B cell (primary cell): ENCODE measurements at regions not wholly inside any gene's neighbourhood (a gene's known extent, or its start where the extent isn't known, plus 50 kb on each side); places are given as distances from the start of the nearest gene placed in this dataset.

Experiments
- ATAC-seq: fragments of 200-7000 bp; cut with Tn5 transposase; one replicate; pipeline ENCODE4 v1.10.0; 2021; ENCODE audit warnings: low read depth, mild to moderate bottlenecking, moderate number of reproducible peaks, moderate library complexity
- CTCF ChIA-PET: fragments of 350-600 bp; sonication (Branson Sonifier 250); formaldehyde crosslinking; loops from one replicate; lab custom pipeline; 2021; ENCODE audit warnings: antibody characterized with exemption, inconsistent platforms; lab: Charles Lee
- POLR2A ChIA-PET: fragments of 350-600 bp; sonication (Branson Sonifier 250); formaldehyde crosslinking; loops from one replicate; lab custom pipeline; 2021; ENCODE audit warnings: antibody characterized with exemption; lab: Charles Lee
- DNase-seq: peaks from one replicate; pipeline ENCODE4 v3.0.0; 2013
- H2AFZ ChIP-seq: 2 replicates; pipeline ENCODE4 v1.6.1; 2012; ENCODE audit warnings: mild to moderate bottlenecking, low read depth, low read length; ENCODE audit not compliant: insufficient read depth, poor library complexity, severe bottlenecking
- H3K27ac ChIP-seq, 2 donors: 1 replicate in 1 of 2; 2 replicates in 1 of 2; pipeline ENCODE4 v1.5.1; 2012 to 2013; ENCODE audit warnings: low read length in 2 of 2, mild to moderate bottlenecking in 2 of 2, moderate library complexity in 1 of 2
- H3K27me3 ChIP-seq, 4 experiments: fragments of 200-600 bp in 1 of 4; sonication (generic) in 1 of 4; replicated peaks in 1 of 4; 1 replicate in 2 of 4; 2 replicates in 2 of 4; pipeline versions ENCODE4 v1.6.1 to v1.7.0; 2013 to 2016; ENCODE audit warnings: low read length in 3 of 4, mild to moderate bottlenecking in 2 of 4, mixed read lengths in 1 of 4, moderate library complexity in 1 of 4; ENCODE audit not compliant: insufficient read depth in 4 of 4, control insufficient read depth in 3 of 4; ENCODE audit errors: control extremely low read depth in 1 of 4
- H3K36me3 ChIP-seq, 2 experiments: replicated peaks in 1 of 2; 1 replicate in 1 of 2; 2 replicates in 1 of 2; pipeline versions ENCODE4 v1.6.1 to v1.7.1; 2013; ENCODE audit warnings: low read length in 1 of 2; ENCODE audit not compliant: insufficient read depth in 2 of 2, control insufficient read depth in 1 of 2; ENCODE audit errors: control extremely low read depth in 1 of 2, extremely low read depth in 1 of 2
- H3K4me1 ChIP-seq, 2 donors: fragments of 200-600 bp in 1 of 2; sonication (generic) in 1 of 2; 1 replicate in 1 of 2; 2 replicates in 1 of 2; pipeline versions ENCODE4 v1.5.1 to v1.6.1; 2013 to 2017; ENCODE audit warnings: low read length in 2 of 2; ENCODE audit not compliant: control insufficient read depth in 2 of 2, insufficient read depth in 2 of 2
- H3K4me2 ChIP-seq: replicated peaks from 2 replicates; pipeline ENCODE3; 2012; ENCODE audit warnings: mild to moderate bottlenecking, low read depth, low read length; ENCODE audit not compliant: poor library complexity, severe bottlenecking
- H3K4me3 ChIP-seq, 5 experiments: fragments of 200-600 bp in 1 of 5; sonication (generic) in 1 of 5; 1 replicate in 3 of 5; 2 replicates in 2 of 5; pipeline versions ENCODE4 v1.5.1 to v1.7.0; 2011 to 2016; ENCODE audit warnings: low read length in 4 of 5, mild to moderate bottlenecking in 4 of 5, low read depth in 2 of 5, control low read depth in 1 of 5, moderate library complexity in 1 of 5; ENCODE audit not compliant: insufficient read depth in 1 of 5; ENCODE audit errors: control extremely low read depth in 1 of 5, extremely low read depth in 1 of 5
- H3K79me2 ChIP-seq: fragments of 200-600 bp; sonication (generic); one replicate; pipeline ENCODE4 v1.6.0; 2016; ENCODE audit warnings: low read length; ENCODE audit not compliant: control insufficient read depth, insufficient read depth
- H3K9ac ChIP-seq: fragments of 200-600 bp; sonication (generic); 2 replicates; pipeline ENCODE4 v1.6.1; 2017; ENCODE audit warnings: mild to moderate bottlenecking, low read length, moderate library complexity
- H3K9me3 ChIP-seq, 3 donors: one replicate each; pipeline versions ENCODE4 v1.6.1 to v1.7.1; 2013; ENCODE audit warnings: low read length in 2 of 3; ENCODE audit not compliant: control insufficient read depth in 2 of 3, insufficient read depth in 1 of 3; ENCODE audit errors: control extremely low read depth in 1 of 3
- H4K20me1 ChIP-seq: 2 replicates; pipeline ENCODE4 v1.6.0; 2012; ENCODE audit warnings: mild to moderate bottlenecking, low read length; ENCODE audit not compliant: insufficient read depth, control insufficient read depth, poor library complexity, severe bottlenecking
- H3K27ac Mint-ChIP-seq: one replicate; pipeline ENCODE4 v1.8.0; 2021; ENCODE audit warnings: mixed read lengths
- H3K27me3 Mint-ChIP-seq: one replicate; pipeline ENCODE4 v1.8.0; 2021; ENCODE audit warnings: mixed read lengths
- H3K4me1 Mint-ChIP-seq: one replicate; pipeline ENCODE4 v1.8.0; 2021; ENCODE audit warnings: mixed read lengths
- H3K4me3 Mint-ChIP-seq: one replicate; pipeline ENCODE4 v1.8.0; 2021; ENCODE audit warnings: mixed read lengths
- H3K9me3 Mint-ChIP-seq: one replicate; pipeline ENCODE4 v1.8.0; 2022; ENCODE audit warnings: mixed read lengths; ENCODE audit not compliant: insufficient read depth
- CTCF ChIP-seq: fragments of 200-600 bp; IDR thresholded peaks from one replicate; pipeline ENCODE4 v1.8.0; 2022; ENCODE audit warnings: antibody characterized with exemption, mild to moderate bottlenecking
- EZH2 ChIP-seq: IDR thresholded peaks from 2 replicates; pipeline ENCODE4 v1.6.1; 2012; ENCODE audit warnings: borderline replicate concordance, low read depth, mild to moderate bottlenecking, moderate library complexity, low read length; ENCODE audit not compliant: insufficient read depth, poor library complexity, severe bottlenecking
- WGBS: methylation state at CpG from one replicate; pipeline ENCODE4 v1.1.5; 2013; ENCODE audit warnings: missing lambda C conversion rate; ENCODE audit not compliant: insufficient coverage; 5-methylcytosine and 5-hydroxymethylcytosine counted together
- intact Hi-C: fragments of 100-400 bp; cut with micrococcal nuclease; formaldehyde crosslinking; loops from one replicate; pipeline ENCODE4 v1.10.0; 2022

- no peak for ATAC-seq
- Histone ChIP-seq H3K4me2 (no peak overlapping the region), H3K79me2 (no peaks in the 10 kb centered on the region), H3K9ac (no peak overlapping the region), H3K4me1 (peaks cover 51 to 70% of the 10 kb centered on the region in 2 donors), H3K36me3 (no peaks in the 10 kb centered on the region), H3K27me3 (no peaks in the 10 kb centered on the region), H3K27ac (no peak overlapping the region), H2AFZ (no peak overlapping the region), H3K9me3 (no peaks in the 10 kb centered on the region), H4K20me1 (no peaks in the 10 kb centered on the region), H3K4me3 (no peak overlapping the region)
- Mint-ChIP-seq H3K4me1 (peaks cover 66% of the 10 kb centered on the region), H3K4me3 (no peak overlapping the region), H3K27me3 (no peaks in the 10 kb centered on the region), H3K27ac (no peak overlapping the region), H3K9me3 (no peaks in the 10 kb centered on the region)
- WGBS = 54% methylated on average over 7 of the region's 10 CpGs
- intact Hi-C loops = loop anchor here (5.0 kb wide), 2 partner anchors 46 to 146 kb away; partner anchors contain the start of gene TLE3
- TF ChIP-seq EZH2 (no peak), CTCF (no peak)
- ChIA-PET POLR2A (no interaction called here), CTCF (no interaction called here)
- no peak for DNase-seq
Observed at GRCh38 chr15:70242951-70243685, 145.4 kb upstream of the TLE3 start.

- ATAC-seq = no peak
- Histone ChIP-seq H3K4me3 (no peak overlapping the region), H2AFZ (no peak overlapping the region), H3K27ac (no peak overlapping the region), H4K20me1 (no peaks in the 10 kb centered on the region), H3K4me2 (no peak overlapping the region), H3K36me3 (no peaks in the 10 kb centered on the region), H3K9me3 (no peaks in the 10 kb centered on the region), H3K27me3 (no peaks in the 10 kb centered on the region), H3K79me2 (no peaks in the 10 kb centered on the region), H3K4me1 (peaks cover 38 to 60% of the 10 kb centered on the region in 2 donors), H3K9ac (no peak overlapping the region)
- intact Hi-C loops = loop anchor here (5.0 kb wide), 2 partner anchors 44 to 144 kb away; partner anchors contain the start of gene TLE3
- Mint-ChIP-seq H3K9me3 (no peaks in the 10 kb centered on the region), H3K4me3 (no peak overlapping the region), H3K27ac (peak overlapping the region; percentile 62), H3K4me1 (peaks cover 55% of the 10 kb centered on the region), H3K27me3 (no peaks in the 10 kb centered on the region)
- CTCF ChIA-PET = no interaction called here
- POLR2A ChIA-PET = no interaction called here
- DNase-seq = no peak
- TF ChIP-seq CTCF (no peak), EZH2 (no peak)
- 97% methylated on average over 8 of the region's 11 CpGs for WGBS
Observed at GRCh38 chr15:70241561-70242320, 144.0 kb upstream of the TLE3 start.
